HEK293 (cell line): ENCODE measurements at regions not wholly inside any gene's neighbourhood (a gene's known extent, or its start where the extent isn't known, plus 50 kb on each side); places are given as distances from the start of the nearest gene placed in this dataset.

Experiments used
- CTCF ChIA-PET: fragments of 350-600 bp; formaldehyde crosslinking; extraction: SDS; loops from one replicate; lab custom pipeline; 2021; ENCODE audit warnings: antibody characterized with exemption; lab: Yijun Ruan, JAX
- POLR2A ChIA-PET: fragments of 300-600 bp; formaldehyde crosslinking; extraction: SDS; loops from one replicate; lab custom pipeline; 2020; ENCODE audit warnings: antibody characterized with exemption, inconsistent platforms; lab: Yijun Ruan, JAX
- H3K27ac ChIP-seq: fragments of 200-500 bp; sonication (Bioruptor generic); 2 replicates; pipeline ENCODE4 v1.5.1; 2014; ENCODE audit warnings: low read depth, low read length, control low read depth, inconsistent platforms; ENCODE audit errors: extremely low read depth
- H3K36me3 ChIP-seq, 2 experiments: fragments of 200-500 bp in 1 of 2; sonication (Bioruptor generic) in 1 of 2; 1 replicate in 1 of 2; 2 replicates in 1 of 2; pipeline ENCODE4 v1.5.1; 2014 to 2017; ENCODE audit warnings: inconsistent platforms in 2 of 2, low read length in 2 of 2; ENCODE audit not compliant: control insufficient read depth in 2 of 2, insufficient read depth in 1 of 2
- H3K4me1 ChIP-seq: fragments of 200-500 bp; sonication (Bioruptor generic); 2 replicates; pipeline ENCODE4 v1.5.1; 2014; ENCODE audit warnings: mild to moderate bottlenecking, low read length, inconsistent platforms; ENCODE audit not compliant: control insufficient read depth, insufficient read depth
- H3K4me3 ChIP-seq: 2 replicates; pipeline ENCODE4 v1.5.1; 2011; ENCODE audit warnings: low read depth, mild to moderate bottlenecking, control low read depth, low read length, moderate library complexity
- H3K9me3 ChIP-seq: fragments of 200-500 bp; sonication (Bioruptor generic); 2 replicates; pipeline ENCODE4 v1.5.1; 2014; ENCODE audit warnings: low read depth, low read length, inconsistent platforms; ENCODE audit not compliant: control insufficient read depth, insufficient read depth
- PRDM4 ChIP-seq: fragments of 450-650 bp; formaldehyde crosslinking; IDR thresholded peaks from 2 replicates; pipeline ENCODE4 v1.5.1; 2017; ENCODE audit warnings: missing biosample characterization, missing genetic modification characterization
- ZBTB6 ChIP-seq: fragments of 450-650 bp; formaldehyde crosslinking; IDR thresholded peaks from 2 replicates; pipeline ENCODE4 v1.5.1; 2017; ENCODE audit warnings: missing biosample characterization, missing genetic modification characterization
- ZBTB8A ChIP-seq: fragments of 450-650 bp; formaldehyde crosslinking; IDR thresholded peaks from 2 replicates; pipeline ENCODE4 v1.5.1; 2016; ENCODE audit warnings: missing biosample characterization, missing genetic modification characterization
- ZNF112 ChIP-seq: fragments of 450-650 bp; formaldehyde crosslinking; IDR thresholded peaks from 2 replicates; pipeline ENCODE4 v1.5.0; 2017; ENCODE audit warnings: missing biosample characterization, missing genetic modification characterization
- ZNF121 ChIP-seq: fragments of 450-650 bp; formaldehyde crosslinking; IDR thresholded peaks from 2 replicates; pipeline ENCODE4 v1.5.1; 2016; ENCODE audit warnings: missing biosample characterization, missing genetic modification characterization
- ZNF19 ChIP-seq: fragments of 450-650 bp; formaldehyde crosslinking; IDR thresholded peaks from 2 replicates; pipeline ENCODE4; 2016; ENCODE audit warnings: missing biosample characterization, missing genetic modification characterization, low read depth
- ZNF202 ChIP-seq: fragments of 450-650 bp; formaldehyde crosslinking; IDR thresholded peaks from 2 replicates; pipeline ENCODE4 v1.5.1; 2016; ENCODE audit warnings: missing biosample characterization, missing genetic modification characterization, borderline replicate concordance
- ZNF211 ChIP-seq: fragments of 450-650 bp; formaldehyde crosslinking; IDR thresholded peaks from 2 replicates; pipeline ENCODE4 v1.5.1; 2016; ENCODE audit warnings: low read depth, missing biosample characterization, missing genetic modification characterization
- ZNF292 ChIP-seq: fragments of 450-650 bp; formaldehyde crosslinking; IDR thresholded peaks from 2 replicates; pipeline ENCODE4 v1.5.1; 2016; ENCODE audit warnings: low read depth, missing biosample characterization, missing genetic modification characterization, borderline replicate concordance
- ZNF335 ChIP-seq: fragments of 450-650 bp; formaldehyde crosslinking; conservative IDR thresholded peaks from 2 replicates; pipeline ENCODE4 v1.5.1; 2016; ENCODE audit warnings: missing biosample characterization, missing genetic modification characterization
- ZNF341 ChIP-seq: fragments of 450-650 bp; formaldehyde crosslinking; IDR thresholded peaks from 2 replicates; pipeline ENCODE4; 2016; ENCODE audit warnings: low read depth, missing biosample characterization, missing genetic modification characterization
- ZNF354C ChIP-seq: fragments of 450-650 bp; formaldehyde crosslinking; IDR thresholded peaks from 2 replicates; pipeline ENCODE4 v1.5.1; 2016; ENCODE audit warnings: missing biosample characterization, missing genetic modification characterization, low read depth, borderline replicate concordance
- ZNF394 ChIP-seq: fragments of 450-650 bp; formaldehyde crosslinking; IDR thresholded peaks from 2 replicates; pipeline ENCODE4 v1.5.1; 2016; ENCODE audit warnings: missing biosample characterization, missing genetic modification characterization, mild to moderate bottlenecking, moderate library complexity, borderline replicate concordance
- ZNF510 ChIP-seq: fragments of 450-650 bp; formaldehyde crosslinking; IDR thresholded peaks from 2 replicates; pipeline ENCODE4 v1.5.1; 2018; ENCODE audit warnings: mild to moderate bottlenecking, missing genetic modification characterization, missing biosample characterization; ENCODE audit not compliant: insufficient replicate concordance
- ZNF548 ChIP-seq: fragments of 450-650 bp; formaldehyde crosslinking; IDR thresholded peaks from 2 replicates; pipeline ENCODE4 v1.5.1; 2016; ENCODE audit warnings: missing biosample characterization, missing genetic modification characterization
- ZNF624 ChIP-seq: fragments of 450-650 bp; formaldehyde crosslinking; IDR thresholded peaks from 2 replicates; pipeline ENCODE4 v1.5.1; 2017; ENCODE audit warnings: missing biosample characterization, missing genetic modification characterization
- ZNF660 ChIP-seq: fragments of 450-650 bp; IDR thresholded peaks from 2 replicates; pipeline ENCODE4 v1.5.1; 2018; ENCODE audit warnings: missing biosample characterization, mild to moderate bottlenecking, missing genetic modification characterization
- ZNF701 ChIP-seq: fragments of 450-650 bp; formaldehyde crosslinking; IDR thresholded peaks from 2 replicates; pipeline ENCODE4 v1.5.1; 2016; ENCODE audit warnings: missing biosample characterization, missing genetic modification characterization
- TF ChIP-seq, protein P1 (sequence below): fragments of 450-650 bp; formaldehyde crosslinking; IDR thresholded peaks from 2 replicates; pipeline ENCODE4 v1.5.1; 2016; ENCODE audit warnings: missing biosample characterization, missing genetic modification characterization
- TF ChIP-seq, protein P2 (sequence below): fragments of 450-650 bp; formaldehyde crosslinking; IDR thresholded peaks from 2 replicates; pipeline ENCODE4 v1.5.0; 2017; ENCODE audit warnings: missing biosample characterization, missing genetic modification characterization, borderline replicate concordance
- TF ChIP-seq, protein P3 (sequence below): fragments of 450-650 bp; formaldehyde crosslinking; IDR thresholded peaks from 2 replicates; pipeline ENCODE4 v1.5.1; 2017; ENCODE audit warnings: missing biosample characterization, missing genetic modification characterization

DNA sequence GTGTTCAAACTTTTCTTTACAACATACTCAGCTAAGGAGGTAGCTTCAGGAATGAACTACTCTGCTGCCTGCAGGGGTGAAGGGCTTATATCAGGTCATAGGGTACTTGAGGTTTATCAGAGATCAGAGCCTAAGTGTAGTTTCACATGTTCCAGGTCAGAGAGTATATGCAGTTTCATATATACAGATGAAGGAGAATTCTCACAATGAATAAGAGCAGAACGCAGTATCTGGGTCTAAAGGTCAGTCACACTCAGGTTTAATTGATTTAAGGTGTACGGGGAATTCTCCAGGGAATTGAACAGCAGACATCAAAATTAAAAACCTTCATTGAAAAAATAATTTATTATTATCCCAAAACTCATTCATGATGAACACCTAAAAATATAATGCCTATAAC is 700.6 kb downstream of the TECRL start (continued):
- TF ChIP-seq ZBTB6: no peak

DNA sequence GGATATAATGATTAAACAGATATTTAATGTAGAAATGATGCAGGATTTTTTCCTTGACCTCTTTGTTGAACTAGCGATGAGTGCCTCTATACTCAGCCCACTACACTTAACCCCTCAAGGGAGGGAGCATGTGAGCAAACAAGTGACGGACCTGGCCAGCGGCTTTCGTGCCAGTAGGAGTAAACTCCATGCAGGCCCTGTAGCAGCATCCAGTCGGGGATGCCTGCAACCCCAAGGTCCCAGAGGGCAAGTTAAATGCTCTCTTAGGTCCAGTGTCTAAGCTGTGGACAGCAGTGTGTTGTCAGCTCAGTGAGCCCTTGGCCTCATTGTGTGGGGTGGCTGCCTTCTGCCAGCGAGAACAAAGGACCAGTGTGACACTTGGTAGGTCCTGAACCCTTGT is 708.7 kb downstream of the TECRL start:
- no peaks in the 10 kb centered on the region for H3K9me3 ChIP-seq
- ChIA-PET CTCF (no interaction called here), POLR2A (no interaction called here)
- TF ChIP-seq, protein P1, sequence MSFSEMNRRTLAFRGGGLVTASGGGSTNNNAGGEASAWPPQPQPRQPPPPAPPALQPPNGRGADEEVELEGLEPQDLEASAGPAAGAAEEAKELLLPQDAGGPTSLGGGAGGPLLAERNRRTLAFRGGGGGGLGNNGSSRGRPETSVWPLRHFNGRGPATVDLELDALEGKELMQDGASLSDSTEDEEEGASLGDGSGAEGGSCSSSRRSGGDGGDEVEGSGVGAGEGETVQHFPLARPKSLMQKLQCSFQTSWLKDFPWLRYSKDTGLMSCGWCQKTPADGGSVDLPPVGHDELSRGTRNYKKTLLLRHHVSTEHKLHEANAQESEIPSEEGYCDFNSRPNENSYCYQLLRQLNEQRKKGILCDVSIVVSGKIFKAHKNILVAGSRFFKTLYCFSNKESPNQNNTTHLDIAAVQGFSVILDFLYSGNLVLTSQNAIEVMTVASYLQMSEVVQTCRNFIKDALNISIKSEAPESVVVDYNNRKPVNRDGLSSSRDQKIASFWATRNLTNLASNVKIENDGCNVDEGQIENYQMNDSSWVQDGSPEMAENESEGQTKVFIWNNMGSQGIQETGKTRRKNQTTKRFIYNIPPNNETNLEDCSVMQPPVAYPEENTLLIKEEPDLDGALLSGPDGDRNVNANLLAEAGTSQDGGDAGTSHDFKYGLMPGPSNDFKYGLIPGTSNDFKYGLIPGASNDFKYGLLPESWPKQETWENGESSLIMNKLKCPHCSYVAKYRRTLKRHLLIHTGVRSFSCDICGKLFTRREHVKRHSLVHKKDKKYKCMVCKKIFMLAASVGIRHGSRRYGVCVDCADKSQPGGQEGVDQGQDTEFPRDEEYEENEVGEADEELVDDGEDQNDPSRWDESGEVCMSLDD (tag by site-specific recombination): no peak
- TF ChIP-seq ZNF660 (no peak), ZNF292 (tag by site-specific recombination) (no peak), PRDM4 (no peak), ZNF112 (tag by site-specific recombination) (no peak), ZBTB8A (tag by site-specific recombination) (no peak), ZNF211 (tag by site-specific recombination) (no peak), ZNF202 (no peak), ZNF624 (no peak), ZNF354C (tag by site-specific recombination) (no peak), ZNF510 (tag by site-specific recombination) (no peak), ZNF19 (tag by site-specific recombination) (no peak), ZNF394 (tag by site-specific recombination) (no peak), ZNF335 (tag by site-specific recombination) (no peak), ZNF121 (tag by site-specific recombination) (no peak), ZNF701 (tag by site-specific recombination) (no peak), ZNF341 (tag by site-specific recombination) (no peak), ZNF548 (tag by site-specific recombination) (no peak)
- TF ChIP-seq, protein P2, sequence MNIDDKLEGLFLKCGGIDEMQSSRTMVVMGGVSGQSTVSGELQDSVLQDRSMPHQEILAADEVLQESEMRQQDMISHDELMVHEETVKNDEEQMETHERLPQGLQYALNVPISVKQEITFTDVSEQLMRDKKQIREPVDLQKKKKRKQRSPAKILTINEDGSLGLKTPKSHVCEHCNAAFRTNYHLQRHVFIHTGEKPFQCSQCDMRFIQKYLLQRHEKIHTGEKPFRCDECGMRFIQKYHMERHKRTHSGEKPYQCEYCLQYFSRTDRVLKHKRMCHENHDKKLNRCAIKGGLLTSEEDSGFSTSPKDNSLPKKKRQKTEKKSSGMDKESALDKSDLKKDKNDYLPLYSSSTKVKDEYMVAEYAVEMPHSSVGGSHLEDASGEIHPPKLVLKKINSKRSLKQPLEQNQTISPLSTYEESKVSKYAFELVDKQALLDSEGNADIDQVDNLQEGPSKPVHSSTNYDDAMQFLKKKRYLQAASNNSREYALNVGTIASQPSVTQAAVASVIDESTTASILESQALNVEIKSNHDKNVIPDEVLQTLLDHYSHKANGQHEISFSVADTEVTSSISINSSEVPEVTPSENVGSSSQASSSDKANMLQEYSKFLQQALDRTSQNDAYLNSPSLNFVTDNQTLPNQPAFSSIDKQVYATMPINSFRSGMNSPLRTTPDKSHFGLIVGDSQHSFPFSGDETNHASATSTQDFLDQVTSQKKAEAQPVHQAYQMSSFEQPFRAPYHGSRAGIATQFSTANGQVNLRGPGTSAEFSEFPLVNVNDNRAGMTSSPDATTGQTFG: no peak
- TF ChIP-seq, protein P3, sequence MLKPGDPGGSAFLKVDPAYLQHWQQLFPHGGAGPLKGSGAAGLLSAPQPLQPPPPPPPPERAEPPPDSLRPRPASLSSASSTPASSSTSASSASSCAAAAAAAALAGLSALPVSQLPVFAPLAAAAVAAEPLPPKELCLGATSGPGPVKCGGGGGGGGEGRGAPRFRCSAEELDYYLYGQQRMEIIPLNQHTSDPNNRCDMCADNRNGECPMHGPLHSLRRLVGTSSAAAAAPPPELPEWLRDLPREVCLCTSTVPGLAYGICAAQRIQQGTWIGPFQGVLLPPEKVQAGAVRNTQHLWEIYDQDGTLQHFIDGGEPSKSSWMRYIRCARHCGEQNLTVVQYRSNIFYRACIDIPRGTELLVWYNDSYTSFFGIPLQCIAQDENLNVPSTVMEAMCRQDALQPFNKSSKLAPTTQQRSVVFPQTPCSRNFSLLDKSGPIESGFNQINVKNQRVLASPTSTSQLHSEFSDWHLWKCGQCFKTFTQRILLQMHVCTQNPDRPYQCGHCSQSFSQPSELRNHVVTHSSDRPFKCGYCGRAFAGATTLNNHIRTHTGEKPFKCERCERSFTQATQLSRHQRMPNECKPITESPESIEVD: no peak
- no peak overlapping the region for H3K27ac ChIP-seq
- no peaks in the 10 kb centered on the region for H3K4me1 ChIP-seq
- no peaks in the 10 kb centered on the region for H3K36me3 ChIP-seq
- no peak overlapping the region for H3K4me3 ChIP-seq
